ENCODE measurements at regions not wholly inside any gene's neighbourhood (a gene's known extent, or its start where the extent isn't known, plus 50 kb on each side); places are given as distances from the start of the nearest gene placed in this dataset.

DNA sequence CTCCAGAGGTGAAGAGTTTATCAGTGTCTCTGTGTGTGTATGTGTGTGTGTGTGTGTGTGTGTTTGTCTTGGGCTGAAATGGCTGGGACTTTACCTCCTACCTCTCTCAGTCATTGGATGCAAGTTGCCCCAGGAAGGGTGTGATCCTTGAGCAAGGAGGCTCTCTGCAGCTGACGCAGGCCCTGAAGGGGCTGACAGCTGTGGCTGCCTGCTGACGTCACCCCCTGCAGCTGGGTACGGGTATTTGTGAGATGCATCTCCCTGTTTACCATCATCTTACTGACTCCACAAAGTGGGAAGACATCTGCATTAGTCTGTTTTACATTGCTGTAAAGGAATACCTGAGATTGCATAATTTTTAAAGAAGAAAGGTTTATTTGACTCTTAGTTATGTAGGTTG is 631.5 kb upstream of the RBFOX1 start:
- no peaks in the 10 kb centered on the region for H3K9me2 ChIP-seq (replicated peaks; ENCODE audit: insufficient read depth, low read length)
- H3K4me3 ChIP-seq (ENCODE audit: insufficient read depth, low read length, poor library complexity, severe bottlenecking) = no peak overlapping the region
- no peaks in the 10 kb centered on the region for H3F3A ChIP-seq (ENCODE audit: insufficient read depth)
- no peak overlapping the region for H3K9ac ChIP-seq (ENCODE audit: low read length)
- no peaks in the 10 kb centered on the region for H3K9me3 ChIP-seq (ENCODE audit: insufficient read depth, low read length)
- no peak for TF ChIP-seq EZH2phosphoT487 (conservative IDR thresholded peaks at IDR 0.05; ENCODE audit: low read length)
- TF ChIP-seq, protein P1, sequence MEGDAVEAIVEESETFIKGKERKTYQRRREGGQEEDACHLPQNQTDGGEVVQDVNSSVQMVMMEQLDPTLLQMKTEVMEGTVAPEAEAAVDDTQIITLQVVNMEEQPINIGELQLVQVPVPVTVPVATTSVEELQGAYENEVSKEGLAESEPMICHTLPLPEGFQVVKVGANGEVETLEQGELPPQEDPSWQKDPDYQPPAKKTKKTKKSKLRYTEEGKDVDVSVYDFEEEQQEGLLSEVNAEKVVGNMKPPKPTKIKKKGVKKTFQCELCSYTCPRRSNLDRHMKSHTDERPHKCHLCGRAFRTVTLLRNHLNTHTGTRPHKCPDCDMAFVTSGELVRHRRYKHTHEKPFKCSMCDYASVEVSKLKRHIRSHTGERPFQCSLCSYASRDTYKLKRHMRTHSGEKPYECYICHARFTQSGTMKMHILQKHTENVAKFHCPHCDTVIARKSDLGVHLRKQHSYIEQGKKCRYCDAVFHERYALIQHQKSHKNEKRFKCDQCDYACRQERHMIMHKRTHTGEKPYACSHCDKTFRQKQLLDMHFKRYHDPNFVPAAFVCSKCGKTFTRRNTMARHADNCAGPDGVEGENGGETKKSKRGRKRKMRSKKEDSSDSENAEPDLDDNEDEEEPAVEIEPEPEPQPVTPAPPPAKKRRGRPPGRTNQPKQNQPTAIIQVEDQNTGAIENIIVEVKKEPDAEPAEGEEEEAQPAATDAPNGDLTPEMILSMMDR (IDR thresholded peaks at IDR 0.05; ENCODE audit: insufficient read depth, low read length, poor library complexity, severe bottlenecking) = no peak
- H3K4me2 ChIP-seq (ENCODE audit: low read depth, low read length, poor library complexity, severe bottlenecking) = no peak overlapping the region
- H3K27ac ChIP-seq (ENCODE audit: low read depth, low read length) = no peak overlapping the region
- no peaks in the 10 kb centered on the region for H4K20me1 ChIP-seq (ENCODE audit: low read depth, low read length)
- H3K27me3 ChIP-seq (ENCODE audit: low read length) = no peaks in the 10 kb centered on the region
- no peaks in the 10 kb centered on the region for H3K36me3 ChIP-seq (ENCODE audit: low read length)
- H2AFZ ChIP-seq (ENCODE audit: low read depth, low read length, severe bottlenecking) = no peak overlapping the region
- no peaks in the 10 kb centered on the region for H3K79me2 ChIP-seq (ENCODE audit: insufficient read depth, low read length)

DNA sequence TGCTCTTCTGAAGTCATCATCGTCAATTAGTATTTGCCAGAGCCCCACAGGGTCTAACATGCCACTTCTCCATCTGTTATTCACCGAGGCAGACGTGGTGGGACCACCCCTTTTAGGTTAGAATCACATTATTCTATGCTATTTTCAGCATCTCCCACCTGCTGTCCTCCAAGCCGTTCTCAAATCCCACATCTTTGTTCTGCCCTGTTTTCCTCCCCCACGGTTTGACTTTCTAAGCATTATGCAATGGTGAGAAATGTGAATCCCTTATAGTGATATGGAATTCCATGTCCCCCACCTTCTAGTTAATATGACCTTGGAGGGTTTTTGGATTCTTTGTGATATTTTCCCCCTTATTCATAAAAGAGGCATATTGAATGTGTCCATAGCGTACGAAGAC is 634.1 kb upstream of the RBFOX1 start:
- Histone ChIP-seq H3K4me2 (ENCODE audit: low read depth, low read length, poor library complexity, severe bottlenecking) (no peak overlapping the region), H3K27ac (ENCODE audit: low read depth, low read length) (no peak overlapping the region), H2AFZ (ENCODE audit: low read depth, low read length, severe bottlenecking) (no peak overlapping the region), H3K27me3 (ENCODE audit: low read length) (no peaks in the 10 kb centered on the region), H3K9me3 (ENCODE audit: insufficient read depth, low read length) (no peaks in the 10 kb centered on the region), H3K79me2 (ENCODE audit: insufficient read depth, low read length) (no peaks in the 10 kb centered on the region), H3F3A (ENCODE audit: insufficient read depth) (no peaks in the 10 kb centered on the region), H4K20me1 (ENCODE audit: low read depth, low read length) (no peaks in the 10 kb centered on the region), H3K9me2 (replicated peaks; ENCODE audit: insufficient read depth, low read length) (no peaks in the 10 kb centered on the region), H3K4me3 (ENCODE audit: insufficient read depth, low read length, poor library complexity, severe bottlenecking) (no peak overlapping the region), H3K36me3 (ENCODE audit: low read length) (no peaks in the 10 kb centered on the region), H3K9ac (ENCODE audit: low read length) (no peak overlapping the region)
- no peak for TF ChIP-seq EZH2phosphoT487 (conservative IDR thresholded peaks at IDR 0.05; ENCODE audit: low read length)
- TF ChIP-seq, protein P1 (IDR thresholded peaks at IDR 0.05; ENCODE audit: insufficient read depth, low read length, poor library complexity, severe bottlenecking) = no peak

DNA sequence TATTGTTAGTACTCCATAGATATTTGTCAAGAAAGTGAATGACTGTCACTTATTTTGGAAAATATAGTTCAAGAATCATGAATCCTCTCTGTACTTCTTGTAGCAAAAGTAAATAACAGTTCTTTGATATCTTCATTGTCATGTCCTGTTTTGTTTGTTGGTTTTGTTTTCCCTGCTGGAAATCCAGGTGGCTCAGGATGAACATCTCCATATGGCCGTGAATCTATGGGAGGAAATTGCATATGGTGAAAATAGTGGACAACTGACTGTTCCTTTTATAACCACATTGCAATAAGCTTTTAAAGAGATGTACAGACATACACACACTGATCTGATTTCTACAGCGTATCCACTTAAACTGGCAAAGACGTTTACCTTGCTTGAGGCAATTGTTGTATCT is 637.0 kb upstream of the RBFOX1 start:
- H3K9me2 ChIP-seq (replicated peaks; ENCODE audit: insufficient read depth, low read length) = no peaks in the 10 kb centered on the region
- no peaks in the 10 kb centered on the region for H3F3A ChIP-seq (ENCODE audit: insufficient read depth)
- no peak overlapping the region for H3K4me2 ChIP-seq (ENCODE audit: low read depth, low read length, poor library complexity, severe bottlenecking)
- no peak overlapping the region for H3K9ac ChIP-seq (ENCODE audit: low read length)
- no peaks in the 10 kb centered on the region for H3K79me2 ChIP-seq (ENCODE audit: insufficient read depth, low read length)
- no peak overlapping the region for H2AFZ ChIP-seq (ENCODE audit: low read depth, low read length, severe bottlenecking)
- no peaks in the 10 kb centered on the region for H3K27me3 ChIP-seq (ENCODE audit: low read length)
- no peaks in the 10 kb centered on the region for H3K36me3 ChIP-seq (ENCODE audit: low read length)
- no peaks in the 10 kb centered on the region for H4K20me1 ChIP-seq (ENCODE audit: low read depth, low read length)
- H3K9me3 ChIP-seq (ENCODE audit: insufficient read depth, low read length) = no peaks in the 10 kb centered on the region
- H3K27ac ChIP-seq (ENCODE audit: low read depth, low read length) = no peak overlapping the region
- H3K4me3 ChIP-seq (ENCODE audit: insufficient read depth, low read length, poor library complexity, severe bottlenecking) = no peak overlapping the region
- TF ChIP-seq, protein P1 (IDR thresholded peaks at IDR 0.05; ENCODE audit: insufficient read depth, low read length, poor library complexity, severe bottlenecking) = no peak
- no peak for TF ChIP-seq EZH2phosphoT487 (conservative IDR thresholded peaks at IDR 0.05; ENCODE audit: low read length)

Measured in SU-DHL-6 (cell line).